Esophagus squamous epithelium (tissue), 4 donors: ENCODE measurements at regions not wholly inside any gene's neighbourhood (a gene's known extent, or its start where the extent isn't known, plus 50 kb on each side); places are given as distances from the start of the nearest gene placed in this dataset.

Experiments used
- POLR2A ChIP-seq, 4 donors: fragments of 450-650 bp; IDR thresholded peaks; one replicate each; pipeline ENCODE4 v1.6.1; 2017; ENCODE audit warnings: antibody characterized with exemption in 4 of 4, mild to moderate bottlenecking in 4 of 4, moderate library complexity in 3 of 4
- TF ChIP-seq, protein P1 (sequence below), 6 experiments: fragments of 450-650 bp in 4 of 6; fragments of 200-600 bp in 2 of 6; sonication (generic) in 2 of 6; IDR thresholded peaks; one replicate each; pipeline ENCODE4 v1.5.1; 2016 to 2019; ENCODE audit warnings: antibody characterized with exemption in 6 of 6, mild to moderate bottlenecking in 4 of 6, moderate library complexity in 4 of 6

- TF ChIP-seq, protein P1, sequence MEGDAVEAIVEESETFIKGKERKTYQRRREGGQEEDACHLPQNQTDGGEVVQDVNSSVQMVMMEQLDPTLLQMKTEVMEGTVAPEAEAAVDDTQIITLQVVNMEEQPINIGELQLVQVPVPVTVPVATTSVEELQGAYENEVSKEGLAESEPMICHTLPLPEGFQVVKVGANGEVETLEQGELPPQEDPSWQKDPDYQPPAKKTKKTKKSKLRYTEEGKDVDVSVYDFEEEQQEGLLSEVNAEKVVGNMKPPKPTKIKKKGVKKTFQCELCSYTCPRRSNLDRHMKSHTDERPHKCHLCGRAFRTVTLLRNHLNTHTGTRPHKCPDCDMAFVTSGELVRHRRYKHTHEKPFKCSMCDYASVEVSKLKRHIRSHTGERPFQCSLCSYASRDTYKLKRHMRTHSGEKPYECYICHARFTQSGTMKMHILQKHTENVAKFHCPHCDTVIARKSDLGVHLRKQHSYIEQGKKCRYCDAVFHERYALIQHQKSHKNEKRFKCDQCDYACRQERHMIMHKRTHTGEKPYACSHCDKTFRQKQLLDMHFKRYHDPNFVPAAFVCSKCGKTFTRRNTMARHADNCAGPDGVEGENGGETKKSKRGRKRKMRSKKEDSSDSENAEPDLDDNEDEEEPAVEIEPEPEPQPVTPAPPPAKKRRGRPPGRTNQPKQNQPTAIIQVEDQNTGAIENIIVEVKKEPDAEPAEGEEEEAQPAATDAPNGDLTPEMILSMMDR (IDR thresholded peaks at IDR 0.05), result no peak
- TF ChIP-seq POLR2A (IDR thresholded peaks at IDR 0.05), result no peak
Observed at GRCh38 chr1:22210176-22210575, 67.3 kb upstream of the WNT4 start.
